Fibroblast of mammary gland (primary cell): ENCODE measurements at regions not wholly inside any gene's neighbourhood (a gene's known extent, or its start where the extent isn't known, plus 50 kb on each side); places are given as distances from the start of the nearest gene placed in this dataset.
"Not testable (repeated sequence)": the region's sequence is repeated elsewhere in the genome, so short reads cannot be mapped to it uniquely, and the experiment has no call there.

Experiments used
- DNase-seq: peaks from one replicate; pipeline ENCODE4 v3.0.0-alpha.2; 2010; ENCODE audit warnings: low read depth
- H3K4me3 ChIP-seq: 2 replicates; pipeline ENCODE4 v1.5.1; 2011; ENCODE audit warnings: low read depth, mild to moderate bottlenecking, low read length, moderate library complexity; ENCODE audit not compliant: control insufficient read depth
- CTCF ChIP-seq: conservative IDR thresholded peaks from 2 replicates; pipeline ENCODE4 v1.5.1; 2011; ENCODE audit warnings: low read depth, low read length, inconsistent platforms; ENCODE audit not compliant: control insufficient read depth, insufficient read depth

GRCh38 chr12:13417516-13417915 is 221.0 kb downstream of the EMP1 start:
- DNase-seq: no peak
- no peak overlapping the region for H3K4me3 ChIP-seq
- no peak for TF ChIP-seq CTCF

GRCh38 chr12:13411287-13411686 is 214.8 kb downstream of the EMP1 start:
- no peak for DNase-seq
- no peak for TF ChIP-seq CTCF
- H3K4me3 ChIP-seq: no peak overlapping the region

- no peak for DNase-seq
- no peak for TF ChIP-seq CTCF
These were observed 209.6 kb downstream of the EMP1 start for GRCh38 chr12:13405961-13406703.

GRCh38 chr12:13404631-13405473 is 208.3 kb downstream of the EMP1 start:
- no peak for TF ChIP-seq CTCF
- no peak for DNase-seq
- no peak overlapping the region for H3K4me3 ChIP-seq

More at GRCh38 chr12:13405961-13406703, 209.6 kb downstream of the EMP1 start:
- no peak overlapping the region for H3K4me3 ChIP-seq

GRCh38 chr12:13404111-13404628 is 207.6 kb downstream of the EMP1 start:
- no peak for TF ChIP-seq CTCF
- no peak overlapping the region for H3K4me3 ChIP-seq
- no peak for DNase-seq

GRCh38 chr12:13391375-13391774 is 194.8 kb downstream of the EMP1 start:
- H3K4me3 ChIP-seq, DNase-seq: not testable (repeated sequence)

GRCh38 chr12:13390918-13391317 is 194.4 kb downstream of the EMP1 start:
- no peak for DNase-seq
- no peak for TF ChIP-seq CTCF
- H3K4me3 ChIP-seq: no peak overlapping the region
